ENCODE measurements at regions not wholly inside any gene's neighbourhood (a gene's known extent, or its start where the extent isn't known, plus 50 kb on each side); places are given as distances from the start of the nearest gene placed in this dataset.
"Not testable (repeated sequence)": the region's sequence is repeated elsewhere in the genome, so short reads cannot be mapped to it uniquely, and the experiment has no call there.

DNA sequence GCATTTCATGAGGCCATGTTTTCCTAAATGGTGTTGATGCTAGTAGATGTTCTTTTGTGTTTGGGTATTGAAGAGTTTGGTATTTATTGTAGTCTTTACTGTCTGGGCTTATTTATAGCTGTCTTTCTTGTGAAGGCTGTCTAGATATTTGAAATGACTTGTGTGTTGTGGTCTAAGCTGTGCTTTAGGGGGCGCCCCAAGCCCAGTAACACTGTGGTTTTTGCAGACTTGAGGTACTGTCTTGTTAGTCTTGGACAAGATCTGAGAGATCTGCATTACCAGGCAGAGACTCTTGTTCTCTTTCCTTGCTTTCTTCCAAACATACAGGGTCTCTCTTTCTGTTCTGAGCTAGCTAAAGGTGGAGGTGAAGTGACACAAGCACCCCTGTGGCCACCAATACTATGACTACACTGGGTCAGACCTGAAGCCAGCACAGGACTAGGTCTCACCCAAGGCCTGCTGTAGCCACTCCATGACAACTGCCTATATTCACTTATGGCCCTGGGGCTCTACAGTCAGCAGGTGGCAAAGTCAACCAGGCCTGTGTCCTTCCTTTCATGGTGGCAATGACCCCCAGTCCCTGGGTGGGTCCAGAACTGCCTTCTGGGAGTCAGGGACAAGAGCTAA lies 152.1 kb upstream of the TBC1D5 start:
- DNase-seq (ENCODE audit: low spot score), result no peak

DNA sequence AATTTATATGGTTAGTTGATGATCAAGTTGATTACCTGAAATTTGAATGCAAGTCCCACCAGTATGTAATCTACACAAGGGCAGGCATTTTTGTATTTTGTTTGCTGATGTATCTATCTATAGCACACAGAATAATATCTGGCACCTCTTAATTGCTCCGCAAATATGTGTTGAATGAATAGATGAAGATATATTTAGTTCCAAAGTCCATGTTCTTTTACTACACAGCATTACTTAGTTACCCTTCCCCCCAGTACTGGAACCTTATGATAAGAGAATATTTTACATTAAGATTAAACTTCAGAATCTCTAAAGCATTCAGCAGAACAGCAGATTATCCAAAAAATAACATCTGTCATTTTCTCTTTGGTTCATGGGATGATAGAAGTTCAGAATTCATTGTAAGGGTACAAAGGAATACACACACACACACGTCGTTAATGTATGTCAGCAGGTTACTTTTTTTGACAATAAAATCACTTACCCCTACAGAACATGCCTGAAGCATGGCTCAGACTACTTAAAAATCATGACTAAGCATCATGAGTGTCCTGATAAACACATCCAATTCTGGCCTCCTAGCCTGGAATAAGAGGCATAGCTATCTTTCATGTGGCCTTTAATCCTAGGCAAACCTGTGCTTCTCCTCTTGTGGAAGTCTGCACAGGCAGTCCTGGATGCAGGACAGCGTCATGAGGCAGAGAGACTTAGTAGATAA lies 148.9 kb upstream of the TBC1D5 start:
- no peak for DNase-seq (ENCODE audit: low spot score)

- no peak for DNase-seq (ENCODE audit: low spot score)
These were observed 143.6 kb upstream of the TBC1D5 start for GRCh38 chr3:17885986-17886385.

GRCh38 chr3:17882981-17883380 lies 140.6 kb upstream of the TBC1D5 start:
- no peak for DNase-seq (ENCODE audit: low spot score)

DNA sequence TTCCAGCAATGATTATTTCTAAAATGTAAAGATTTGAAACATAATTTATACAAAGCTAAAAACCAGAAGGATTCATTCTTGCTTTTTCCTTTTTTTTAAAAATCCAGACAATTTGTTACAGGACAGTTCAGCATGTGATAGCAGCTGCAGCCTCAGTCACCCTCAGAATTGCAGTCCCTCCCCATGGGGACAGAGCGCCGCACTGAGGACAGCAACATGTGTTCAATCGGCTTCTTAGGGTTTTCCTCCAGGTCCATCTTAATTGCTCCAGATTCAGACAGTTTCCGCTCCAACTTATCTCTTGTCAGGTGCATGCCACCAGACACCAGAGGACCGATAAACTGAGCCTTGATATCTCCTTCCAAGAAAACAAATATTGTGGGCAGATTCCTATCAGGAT lies 134.9 kb upstream of the TBC1D5 start:
- no peak for DNase-seq (ENCODE audit: low spot score)

DNA sequence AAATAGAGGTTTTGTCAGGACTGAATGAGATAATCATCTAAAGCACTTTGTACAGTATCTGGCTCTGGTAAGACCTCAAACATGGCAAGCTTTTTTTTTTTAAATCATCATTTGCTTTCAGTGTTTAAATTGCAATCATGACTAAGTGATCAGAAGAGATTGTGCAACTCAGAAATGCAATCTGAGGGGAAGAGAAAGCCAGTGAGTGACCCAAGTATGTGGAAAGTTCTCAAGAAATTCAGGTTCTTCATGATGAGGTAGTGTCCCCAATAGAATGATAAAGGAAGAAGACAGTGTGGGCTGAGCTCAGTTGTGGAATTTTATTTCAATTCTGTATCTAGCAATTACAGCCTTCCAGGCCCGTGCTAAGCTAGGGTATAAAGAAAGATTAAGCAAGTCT lies 132.2 kb upstream of the TBC1D5 start:
- no peak for DNase-seq (ENCODE audit: low spot score)

GRCh38 chr3:17872457-17872856 lies 130.0 kb upstream of the TBC1D5 start:
- no peak for DNase-seq (ENCODE audit: low spot score)

GRCh38 chr3:17865631-17866030 lies 123.2 kb upstream of the TBC1D5 start:
- DNase-seq (ENCODE audit: low spot score), result no peak

DNA sequence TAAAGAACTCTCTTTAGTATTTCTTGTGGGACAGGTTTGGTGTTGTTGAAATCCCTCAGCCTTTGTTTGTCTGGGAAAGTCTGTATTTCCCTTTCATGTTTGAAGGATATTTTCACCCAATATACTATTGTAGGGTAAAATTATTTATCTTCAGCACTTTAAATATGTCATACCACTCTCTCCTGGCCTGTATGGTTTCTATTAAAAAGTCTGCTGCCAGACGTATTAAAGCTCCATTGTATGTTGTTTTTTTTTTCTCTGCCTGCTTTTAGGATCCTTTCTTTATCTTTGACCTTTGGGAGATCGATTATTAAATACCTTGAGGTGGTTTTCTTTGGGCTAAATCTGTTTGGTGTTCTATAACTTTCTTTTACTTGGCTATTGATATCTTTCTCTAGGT lies 119.0 kb upstream of the TBC1D5 start:
- no peak for DNase-seq (ENCODE audit: low spot score)

GRCh38 chr3:17860840-17861471 lies 118.5 kb upstream of the TBC1D5 start:
- not testable (repeated sequence) for DNase-seq (ENCODE audit: low spot score)

GRCh38 chr3:17852217-17852616 lies 109.8 kb upstream of the TBC1D5 start:
- DNase-seq (ENCODE audit: low spot score), result no peak

DNA sequence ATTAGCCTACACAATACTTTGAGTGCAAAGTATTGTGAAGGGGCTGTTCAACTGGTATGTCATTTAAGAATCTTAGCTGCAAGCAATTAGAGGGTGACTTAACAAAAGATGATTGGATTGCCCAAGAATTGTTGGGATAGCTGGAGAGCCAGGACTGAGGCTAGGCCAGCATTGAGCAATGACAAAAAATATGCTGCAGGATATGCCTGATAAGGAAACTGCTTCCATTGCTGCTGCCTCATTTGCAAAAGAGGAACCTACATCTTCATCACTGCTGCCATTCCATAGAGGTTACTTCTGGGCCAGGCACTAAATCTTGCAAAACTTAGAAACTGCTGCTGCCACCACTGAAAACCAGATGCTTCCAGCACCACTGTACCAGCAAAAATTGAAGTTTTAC lies 108.0 kb upstream of the TBC1D5 start:
- no peak for DNase-seq (ENCODE audit: low spot score)

DNA sequence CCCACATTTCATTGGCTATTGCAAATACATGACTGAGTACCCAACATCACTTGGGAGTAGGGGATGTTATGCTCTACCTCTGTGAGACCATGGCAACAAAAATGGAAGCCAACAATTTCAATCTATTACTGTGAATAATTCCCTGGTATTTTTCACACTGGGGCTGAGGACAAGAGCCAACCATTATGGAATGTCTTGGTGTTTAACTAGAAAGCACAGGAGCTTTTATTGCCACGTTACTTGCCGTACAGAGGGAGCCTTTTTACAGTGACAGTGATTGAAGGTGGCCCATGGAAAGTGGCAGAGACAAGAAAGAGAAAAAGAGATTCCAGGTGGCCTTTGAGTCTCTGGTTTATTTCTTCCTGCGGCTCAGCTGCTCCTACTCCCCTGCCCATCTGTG lies 105.7 kb upstream of the TBC1D5 start:
- no peak for DNase-seq (ENCODE audit: low spot score)

DNA sequence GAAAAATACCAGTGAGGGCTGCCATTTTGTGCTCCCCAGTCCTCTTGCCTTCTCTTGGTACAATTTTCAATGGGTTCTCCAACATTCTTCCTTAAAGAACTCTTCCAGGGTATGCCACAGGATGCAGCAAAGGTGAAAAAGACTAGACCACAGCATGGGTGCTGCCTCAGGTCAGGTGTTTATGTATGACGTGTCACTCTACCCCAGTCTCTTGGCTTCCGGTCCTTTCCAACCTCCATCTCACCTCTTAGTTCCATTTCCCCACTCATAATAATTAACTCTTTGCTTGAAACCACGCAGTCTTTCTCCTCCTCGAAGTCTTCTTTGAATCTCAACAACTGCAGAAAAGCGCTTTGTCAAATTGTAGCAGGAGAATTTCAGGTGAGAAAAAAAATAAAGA lies 104.7 kb upstream of the TBC1D5 start:
- no peak for DNase-seq (ENCODE audit: low spot score)

DNA sequence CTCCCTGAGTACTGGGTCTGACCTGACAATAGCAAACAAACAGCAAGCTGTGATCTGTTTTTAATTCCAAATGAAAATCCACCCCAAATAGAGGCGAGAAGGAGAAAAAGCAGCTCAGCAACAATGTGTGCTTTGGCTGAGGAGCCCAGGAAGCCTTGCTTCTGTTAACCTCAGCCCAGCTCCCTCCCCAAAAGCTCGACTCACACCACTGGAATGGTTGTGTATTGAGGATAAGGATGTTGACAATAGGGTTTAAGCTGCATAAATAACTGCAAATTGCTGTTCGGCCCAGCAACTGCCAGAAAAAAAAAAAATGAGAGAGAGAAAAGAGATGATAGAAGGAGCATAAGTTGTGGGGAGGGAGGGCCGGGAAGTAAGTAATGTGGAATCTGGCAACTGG lies 104.0 kb upstream of the TBC1D5 start:
- no peak for DNase-seq (ENCODE audit: low spot score)

GRCh38 chr3:17845026-17845812 lies 102.8 kb upstream of the TBC1D5 start:
- DNase-seq (ENCODE audit: low spot score), result no peak

DNA sequence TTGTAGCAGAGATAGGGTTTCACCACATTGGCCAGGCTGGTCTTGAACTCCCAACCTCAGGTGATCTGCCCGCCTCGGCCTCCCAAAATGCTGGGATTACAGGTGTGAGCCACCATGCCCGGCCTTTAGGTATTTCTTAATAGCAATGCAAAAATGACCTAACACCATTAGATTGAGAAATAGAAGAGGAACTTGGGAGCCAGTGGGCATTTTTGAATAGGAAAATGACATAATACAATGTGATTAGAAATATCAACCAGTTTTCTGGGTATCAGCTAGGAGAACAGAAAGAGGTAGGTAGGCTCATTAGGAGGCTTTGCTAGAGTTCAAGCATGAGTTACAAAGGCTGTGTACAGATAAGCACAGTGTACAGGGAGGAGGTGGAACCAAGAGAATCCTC lies 101.8 kb upstream of the TBC1D5 start:
- no peak for DNase-seq (ENCODE audit: low spot score)

- DNase-seq (ENCODE audit: low spot score), result peak; percentile 26
These were observed 98.9 kb upstream of the TBC1D5 start for GRCh38 chr3:17841190-17841828.

DNA sequence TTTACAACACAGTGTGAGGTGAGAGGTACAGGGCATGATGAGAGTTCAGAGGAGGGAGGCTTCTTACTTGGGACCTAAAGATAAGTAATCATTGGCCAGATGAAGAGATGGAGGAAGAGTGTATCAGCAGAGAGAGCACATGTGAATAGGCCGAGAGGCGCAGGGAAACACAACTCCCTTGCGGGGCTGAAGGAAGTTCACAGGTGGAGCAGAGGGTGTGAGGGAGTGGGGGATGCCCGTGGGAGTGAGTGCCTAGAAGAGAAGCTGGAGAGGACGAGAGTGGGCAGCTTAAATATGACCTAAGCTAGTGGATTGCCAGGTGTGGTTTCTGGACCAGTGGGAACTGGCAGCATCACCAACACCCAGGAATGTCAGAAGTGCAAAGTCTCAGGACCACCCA lies 98.2 kb upstream of the TBC1D5 start:
- DNase-seq (ENCODE audit: low spot score), result no peak

DNA sequence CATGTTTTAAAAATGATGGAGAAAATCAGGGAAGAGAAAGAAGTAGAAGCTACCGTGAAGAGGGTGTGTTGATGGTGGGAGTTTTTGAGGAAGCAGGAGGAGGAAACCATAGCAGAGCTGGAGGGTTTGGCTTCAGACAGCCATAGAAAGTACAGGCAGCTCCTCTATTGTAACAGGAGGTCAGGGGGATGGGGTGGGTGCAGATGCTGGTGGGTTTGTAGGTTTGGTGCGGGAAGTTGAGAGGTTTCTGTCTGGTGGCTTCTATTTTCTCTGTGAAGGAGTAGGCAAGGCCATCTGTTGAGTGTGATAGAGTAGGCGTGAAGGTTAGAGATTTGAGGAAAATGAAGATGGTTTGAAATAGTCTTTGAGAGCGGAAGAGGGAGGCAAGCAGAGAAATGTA lies 97.7 kb upstream of the TBC1D5 start:
- no peak for DNase-seq (ENCODE audit: low spot score)

DNA sequence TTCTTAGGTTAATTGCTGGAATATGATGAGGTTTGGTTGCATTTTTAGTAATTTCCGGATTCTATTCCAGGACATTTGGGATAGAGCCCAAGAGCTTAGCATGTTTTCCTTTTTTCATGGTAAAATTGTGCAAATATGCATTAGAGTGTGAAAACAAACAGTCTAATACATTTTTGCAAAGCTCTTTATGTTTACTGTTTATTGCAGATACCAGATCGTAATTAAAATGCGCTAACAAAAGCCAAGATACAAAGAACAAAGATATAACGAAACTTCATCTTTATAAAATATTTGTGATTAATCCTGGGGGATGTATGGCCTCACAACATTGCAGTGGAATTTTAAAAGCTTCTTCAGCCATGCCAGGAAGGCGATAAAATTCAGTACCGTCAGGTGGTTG lies 94.5 kb upstream of the TBC1D5 start:
- DNase-seq (ENCODE audit: low spot score), result no peak

DNA sequence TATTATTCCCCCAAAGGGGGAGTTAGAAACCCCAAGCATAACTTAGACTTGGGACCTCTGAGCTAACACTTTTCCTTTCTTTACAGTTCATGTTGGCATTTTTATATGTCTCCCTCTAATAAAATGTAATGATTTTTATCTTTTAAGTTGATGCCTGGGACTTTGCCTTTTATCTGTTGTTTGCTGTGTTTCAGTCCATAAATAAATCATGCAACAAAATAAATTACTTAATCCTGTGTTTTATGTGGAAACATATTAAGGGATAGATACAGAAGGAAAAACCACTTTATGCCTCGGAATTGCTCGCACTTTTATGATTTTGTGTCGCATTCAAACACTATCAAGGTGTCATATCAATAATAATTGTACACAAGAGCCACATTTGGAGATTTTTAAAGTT lies 93.7 kb upstream of the TBC1D5 start:
- DNase-seq (ENCODE audit: low spot score), result no peak
